ENCODE measurements at regions not wholly inside any gene's neighbourhood (a gene's known extent, or its start where the extent isn't known, plus 50 kb on each side); places are given as distances from the start of the nearest gene placed in this dataset.

DNA sequence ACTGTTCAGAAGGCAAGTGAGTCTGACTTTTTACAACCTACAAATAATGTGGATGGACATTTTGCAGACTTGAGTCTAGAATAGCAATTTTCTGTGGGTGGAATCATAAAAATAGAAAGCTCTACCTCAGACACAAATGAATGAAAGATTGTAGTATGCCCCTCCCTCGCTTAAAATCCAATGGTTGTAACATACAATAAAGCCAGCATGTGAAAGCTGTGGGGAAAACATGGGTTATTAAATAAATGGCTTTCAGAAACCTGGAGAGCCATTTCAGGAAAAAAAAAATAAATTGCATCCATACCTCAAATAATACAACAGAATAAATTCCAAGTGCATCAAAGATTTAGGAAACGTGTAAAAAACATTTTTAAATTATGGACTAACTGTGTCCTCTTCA lies 123.1 kb upstream of the MON1B start:
- Histone ChIP-seq H3K79me2 (ENCODE audit: low read length) (no peaks in the 10 kb centered on the region), H3K27ac (ENCODE audit: low read length) (no peak overlapping the region), H3K36me3 (ENCODE audit: low read depth, low read length) (no peaks in the 10 kb centered on the region), H3K27me3 (ENCODE audit: low read length) (0 out of 2 replicates have a peak, but pooled peaks cover 11% of the 10 kb centered on the region), H3F3A (ENCODE audit: low read length, unreplicated experiment) (no peaks in the 10 kb centered on the region), H3K9me3 (ENCODE audit: low read length) (no peaks in the 10 kb centered on the region), H3K9me2 (replicated peaks; ENCODE audit: low read length) (no peaks in the 10 kb centered on the region), H3K9ac (ENCODE audit: low read length) (no peak overlapping the region), H3K4me1 (ENCODE audit: insufficient read depth, low read length) (no peaks in the 10 kb centered on the region), H2AFZ (ENCODE audit: low read length) (no peak overlapping the region), H3K4me3 (ENCODE audit: low read length) (no peak overlapping the region), H4K20me1 (ENCODE audit: low read length) (no peaks in the 10 kb centered on the region), H3K4me2 (ENCODE audit: low read length) (no peak overlapping the region)
- BruUV-seq (replicated peaks) = no TSS peak
- ChIA-PET POLR2A (ENCODE audit: unreplicated experiment) (no interaction called here), CTCF (no interaction called here)
- intact Hi-C loops (cut with micrococcal nuclease) = no loop called here
- ATAC-seq (no peak), DNase-seq (no peak)
- TF ChIP-seq EZH2 (IDR thresholded peaks at IDR 0.05; ENCODE audit: low read length, unreplicated experiment) = no peak
- TF ChIP-seq EZH2phosphoT487 (IDR thresholded peaks at IDR 0.05; ENCODE audit: borderline replicate concordance, low read length) = no peak

DNA sequence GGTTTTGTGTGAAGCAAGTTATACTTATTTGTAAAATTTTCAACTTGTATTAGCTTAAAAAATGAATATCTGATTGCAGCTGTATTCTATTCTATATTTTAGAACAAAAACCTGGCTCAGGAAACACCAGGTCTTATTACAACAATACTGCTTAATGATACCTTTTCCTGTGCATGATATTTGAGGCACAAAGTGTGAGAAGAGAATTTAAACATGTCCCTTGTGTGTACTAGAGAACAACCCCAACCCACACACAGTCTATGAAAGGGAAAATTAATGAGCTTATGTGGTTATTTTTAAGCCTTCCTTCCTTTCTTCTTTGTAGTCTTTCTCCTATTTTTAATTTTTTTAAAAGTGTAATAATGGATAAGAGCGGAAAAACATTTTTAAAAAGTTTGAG lies 122.6 kb upstream of the MON1B start:
- DNase-seq = no peak
- Histone ChIP-seq H3K27ac (ENCODE audit: low read length) (no peak overlapping the region), H3K27me3 (ENCODE audit: low read length) (0 out of 2 replicates have a peak, but pooled peaks cover 7% of the 10 kb centered on the region), H3K36me3 (ENCODE audit: low read depth, low read length) (no peaks in the 10 kb centered on the region), H3K9me3 (ENCODE audit: low read length) (no peaks in the 10 kb centered on the region), H2AFZ (ENCODE audit: low read length) (no peak overlapping the region), H3F3A (ENCODE audit: low read length, unreplicated experiment) (no peaks in the 10 kb centered on the region), H3K4me2 (ENCODE audit: low read length) (no peak overlapping the region), H3K4me1 (ENCODE audit: insufficient read depth, low read length) (no peaks in the 10 kb centered on the region), H3K4me3 (ENCODE audit: low read length) (no peak overlapping the region), H3K9ac (ENCODE audit: low read length) (no peak overlapping the region), H3K9me2 (replicated peaks; ENCODE audit: low read length) (no peaks in the 10 kb centered on the region), H4K20me1 (ENCODE audit: low read length) (no peaks in the 10 kb centered on the region), H3K79me2 (ENCODE audit: low read length) (no peaks in the 10 kb centered on the region)
- TF ChIP-seq EZH2phosphoT487 (IDR thresholded peaks at IDR 0.05; ENCODE audit: borderline replicate concordance, low read length) (no peak), EZH2 (IDR thresholded peaks at IDR 0.05; ENCODE audit: low read length, unreplicated experiment) (no peak)
- TF ChIP-seq, protein P1, sequence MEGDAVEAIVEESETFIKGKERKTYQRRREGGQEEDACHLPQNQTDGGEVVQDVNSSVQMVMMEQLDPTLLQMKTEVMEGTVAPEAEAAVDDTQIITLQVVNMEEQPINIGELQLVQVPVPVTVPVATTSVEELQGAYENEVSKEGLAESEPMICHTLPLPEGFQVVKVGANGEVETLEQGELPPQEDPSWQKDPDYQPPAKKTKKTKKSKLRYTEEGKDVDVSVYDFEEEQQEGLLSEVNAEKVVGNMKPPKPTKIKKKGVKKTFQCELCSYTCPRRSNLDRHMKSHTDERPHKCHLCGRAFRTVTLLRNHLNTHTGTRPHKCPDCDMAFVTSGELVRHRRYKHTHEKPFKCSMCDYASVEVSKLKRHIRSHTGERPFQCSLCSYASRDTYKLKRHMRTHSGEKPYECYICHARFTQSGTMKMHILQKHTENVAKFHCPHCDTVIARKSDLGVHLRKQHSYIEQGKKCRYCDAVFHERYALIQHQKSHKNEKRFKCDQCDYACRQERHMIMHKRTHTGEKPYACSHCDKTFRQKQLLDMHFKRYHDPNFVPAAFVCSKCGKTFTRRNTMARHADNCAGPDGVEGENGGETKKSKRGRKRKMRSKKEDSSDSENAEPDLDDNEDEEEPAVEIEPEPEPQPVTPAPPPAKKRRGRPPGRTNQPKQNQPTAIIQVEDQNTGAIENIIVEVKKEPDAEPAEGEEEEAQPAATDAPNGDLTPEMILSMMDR (conservative IDR thresholded peaks at IDR 0.05; ENCODE audit: low read depth, low read length) = no peak
- ChIA-PET CTCF (no interaction called here), POLR2A (ENCODE audit: unreplicated experiment) (no interaction called here)
- ATAC-seq = no peak
- intact Hi-C loops (cut with micrococcal nuclease) = no loop called here
- BruUV-seq (replicated peaks) = no TSS peak

DNA sequence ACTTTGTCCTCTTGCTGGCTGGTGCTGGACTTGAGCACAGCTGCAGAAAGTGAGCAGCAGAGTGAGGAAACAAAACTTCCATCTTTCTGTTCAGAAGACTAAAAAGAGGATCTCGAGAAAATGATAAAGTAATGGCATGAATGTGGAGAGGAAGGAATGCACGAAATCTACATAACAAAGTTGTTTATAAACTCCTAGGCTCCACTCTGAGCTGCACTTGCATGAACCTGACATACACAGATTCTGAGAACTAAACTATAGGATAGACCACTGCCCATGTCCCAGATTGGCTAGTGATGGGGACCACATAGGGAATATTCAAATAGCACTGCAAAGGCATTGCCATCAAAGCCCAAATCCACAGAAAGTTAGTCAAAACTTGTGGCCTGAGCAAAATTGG lies 121.1 kb upstream of the MON1B start:
- ChIA-PET CTCF (no interaction called here), POLR2A (ENCODE audit: unreplicated experiment) (no interaction called here)
- H3K9me2 ChIP-seq (replicated peaks; ENCODE audit: low read length) = no peaks in the 10 kb centered on the region
- DNase-seq (no peak), ATAC-seq (no peak)
- no peak for TF ChIP-seq EZH2phosphoT487 (IDR thresholded peaks at IDR 0.05; ENCODE audit: borderline replicate concordance, low read length)
- TF ChIP-seq EZH2 (IDR thresholded peaks at IDR 0.05; ENCODE audit: low read length, unreplicated experiment) = no peak
- TF ChIP-seq, protein P1 (conservative IDR thresholded peaks at IDR 0.05; ENCODE audit: low read depth, low read length) = no peak
- H3K27ac ChIP-seq (ENCODE audit: low read length) = no peak overlapping the region
- H3K79me2 ChIP-seq (ENCODE audit: low read length) = no peaks in the 10 kb centered on the region
- no peaks in the 10 kb centered on the region for H3K4me1 ChIP-seq (ENCODE audit: insufficient read depth, low read length)
- H3K27me3 ChIP-seq (ENCODE audit: low read length) = 0 out of 2 replicates have a peak, but pooled peaks cover 6% of the 10 kb centered on the region
- H3K9ac ChIP-seq (ENCODE audit: low read length) = no peak overlapping the region
- no peaks in the 10 kb centered on the region for H4K20me1 ChIP-seq (ENCODE audit: low read length)
- H3K36me3 ChIP-seq (ENCODE audit: low read depth, low read length) = no peaks in the 10 kb centered on the region
- no peak overlapping the region for H2AFZ ChIP-seq (ENCODE audit: low read length)
- no TSS peak for BruUV-seq (replicated peaks)
- intact Hi-C loops (cut with micrococcal nuclease) = no loop called here
- H3K4me3 ChIP-seq (ENCODE audit: low read length) = no peak overlapping the region
- no peaks in the 10 kb centered on the region for H3K9me3 ChIP-seq (ENCODE audit: low read length)
- H3K4me2 ChIP-seq (ENCODE audit: low read length) = no peak overlapping the region
- H3F3A ChIP-seq (ENCODE audit: low read length, unreplicated experiment) = no peaks in the 10 kb centered on the region
